ENCODE measurements at regions not wholly inside any gene's neighbourhood (a gene's known extent, or its start where the extent isn't known, plus 50 kb on each side); places are given as distances from the start of the nearest gene placed in this dataset.

- no peaks in the 10 kb centered on the region for H3K9me3 ChIP-seq (ENCODE audit: low read depth, low read length)
- peak; percentile 14 for DNase-seq (ENCODE audit: insufficient read length, low spot score, missing footprints)
- H3K4me3 ChIP-seq (ENCODE audit: insufficient read depth, low read length) = no peak overlapping the region
- H3K79me2 ChIP-seq (ENCODE audit: insufficient read depth, low read length) = no peaks in the 10 kb centered on the region
- H3K27ac ChIP-seq (ENCODE audit: low read depth, low read length) = no peak overlapping the region
- no peaks in the 10 kb centered on the region for H3K27me3 ChIP-seq (ENCODE audit: insufficient read depth, low read length)
- no peak overlapping the region for H3K4me2 ChIP-seq (ENCODE audit: insufficient read depth, low read length)
- no peaks in the 10 kb centered on the region for H3K4me1 ChIP-seq (ENCODE audit: insufficient read depth, low read length)
- no peaks in the 10 kb centered on the region for H3K36me3 ChIP-seq (ENCODE audit: insufficient read depth, low read length)
- no peak for TF ChIP-seq CTCF (IDR thresholded peaks at IDR 0.05; ENCODE audit: extremely low read depth, low read depth, low read length)
- H2AFZ ChIP-seq (ENCODE audit: low read length) = no peak overlapping the region
- H4K20me1 ChIP-seq (ENCODE audit: insufficient read depth, low read length) = no peaks in the 10 kb centered on the region
These were observed 1326.3 kb downstream of the C4orf33 start for GRCh38 chr4:130422261-130422660.

- no peak overlapping the region for H3K27ac ChIP-seq (ENCODE audit: low read depth, low read length)
- no peak for DNase-seq (ENCODE audit: insufficient read length, low spot score, missing footprints)
- H3K9me3 ChIP-seq (ENCODE audit: low read depth, low read length) = no peaks in the 10 kb centered on the region
- no peaks in the 10 kb centered on the region for H3K36me3 ChIP-seq (ENCODE audit: insufficient read depth, low read length)
- H2AFZ ChIP-seq (ENCODE audit: low read length) = no peak overlapping the region
- H3K4me2 ChIP-seq (ENCODE audit: insufficient read depth, low read length) = no peak overlapping the region
- TF ChIP-seq CTCF (IDR thresholded peaks at IDR 0.05; ENCODE audit: extremely low read depth, low read depth, low read length) = no peak
- H3K4me1 ChIP-seq (ENCODE audit: insufficient read depth, low read length) = no peaks in the 10 kb centered on the region
- H4K20me1 ChIP-seq (ENCODE audit: insufficient read depth, low read length) = no peaks in the 10 kb centered on the region
- no peak overlapping the region for H3K4me3 ChIP-seq (ENCODE audit: insufficient read depth, low read length)
- no peaks in the 10 kb centered on the region for H3K27me3 ChIP-seq (ENCODE audit: insufficient read depth, low read length)
- H3K79me2 ChIP-seq (ENCODE audit: insufficient read depth, low read length) = no peaks in the 10 kb centered on the region
These were observed 1328.3 kb downstream of the C4orf33 start for GRCh38 chr4:130424211-130424610.

- H3K27ac ChIP-seq (ENCODE audit: low read depth, low read length) = no peak overlapping the region
- H4K20me1 ChIP-seq (ENCODE audit: insufficient read depth, low read length) = no peaks in the 10 kb centered on the region
- H3K79me2 ChIP-seq (ENCODE audit: insufficient read depth, low read length) = no peaks in the 10 kb centered on the region
- no peaks in the 10 kb centered on the region for H3K4me1 ChIP-seq (ENCODE audit: insufficient read depth, low read length)
- no peak overlapping the region for H3K4me2 ChIP-seq (ENCODE audit: insufficient read depth, low read length)
- no peak for DNase-seq (ENCODE audit: insufficient read length, low spot score, missing footprints)
- TF ChIP-seq CTCF (IDR thresholded peaks at IDR 0.05; ENCODE audit: extremely low read depth, low read depth, low read length) = no peak
- no peaks in the 10 kb centered on the region for H3K9me3 ChIP-seq (ENCODE audit: low read depth, low read length)
- H3K27me3 ChIP-seq (ENCODE audit: insufficient read depth, low read length) = no peaks in the 10 kb centered on the region
- no peak overlapping the region for H2AFZ ChIP-seq (ENCODE audit: low read length)
- no peaks in the 10 kb centered on the region for H3K36me3 ChIP-seq (ENCODE audit: insufficient read depth, low read length)
- no peak overlapping the region for H3K4me3 ChIP-seq (ENCODE audit: insufficient read depth, low read length)
These were observed 1336.3 kb downstream of the C4orf33 start for GRCh38 chr4:130432289-130432688.

GRCh38 chr4:130449741-130450140 is 1353.8 kb downstream of the C4orf33 start:
- Histone ChIP-seq H3K4me1 (ENCODE audit: insufficient read depth, low read length) (no peaks in the 10 kb centered on the region), H4K20me1 (ENCODE audit: insufficient read depth, low read length) (no peaks in the 10 kb centered on the region), H3K27me3 (ENCODE audit: insufficient read depth, low read length) (no peaks in the 10 kb centered on the region), H3K9me3 (ENCODE audit: low read depth, low read length) (no peaks in the 10 kb centered on the region), H3K36me3 (ENCODE audit: insufficient read depth, low read length) (no peaks in the 10 kb centered on the region), H3K27ac (ENCODE audit: low read depth, low read length) (no peak overlapping the region), H3K4me2 (ENCODE audit: insufficient read depth, low read length) (no peak overlapping the region), H3K4me3 (ENCODE audit: insufficient read depth, low read length) (no peak overlapping the region), H3K79me2 (ENCODE audit: insufficient read depth, low read length) (no peaks in the 10 kb centered on the region), H2AFZ (ENCODE audit: low read length) (no peak overlapping the region)
- TF ChIP-seq CTCF (IDR thresholded peaks at IDR 0.05; ENCODE audit: extremely low read depth, low read depth, low read length) = no peak
- no peak for DNase-seq (ENCODE audit: insufficient read length, low spot score, missing footprints)
